Tibial nerve (tissue), 3 donors: ENCODE measurements at regions not wholly inside any gene's neighbourhood (a gene's known extent, or its start where the extent isn't known, plus 50 kb on each side); places are given as distances from the start of the nearest gene placed in this dataset.

Experiments used
- POLR2A ChIP-seq, 2 donors: fragments of 450-650 bp; IDR thresholded peaks; one replicate each; pipeline ENCODE4 v1.6.1; 2017; ENCODE audit warnings: antibody characterized with exemption in 2 of 2, mild to moderate bottlenecking in 2 of 2, moderate library complexity in 2 of 2
- TF ChIP-seq, protein P1 (sequence below), 5 experiments: fragments of 200-600 bp in 3 of 5; fragments of 450-650 bp in 2 of 5; sonication (generic) in 3 of 5; IDR thresholded peaks; one replicate each; pipeline ENCODE4 v1.5.1; 2016 to 2019; ENCODE audit warnings: antibody characterized with exemption in 5 of 5, mild to moderate bottlenecking in 3 of 5, moderate library complexity in 2 of 5

DNA sequence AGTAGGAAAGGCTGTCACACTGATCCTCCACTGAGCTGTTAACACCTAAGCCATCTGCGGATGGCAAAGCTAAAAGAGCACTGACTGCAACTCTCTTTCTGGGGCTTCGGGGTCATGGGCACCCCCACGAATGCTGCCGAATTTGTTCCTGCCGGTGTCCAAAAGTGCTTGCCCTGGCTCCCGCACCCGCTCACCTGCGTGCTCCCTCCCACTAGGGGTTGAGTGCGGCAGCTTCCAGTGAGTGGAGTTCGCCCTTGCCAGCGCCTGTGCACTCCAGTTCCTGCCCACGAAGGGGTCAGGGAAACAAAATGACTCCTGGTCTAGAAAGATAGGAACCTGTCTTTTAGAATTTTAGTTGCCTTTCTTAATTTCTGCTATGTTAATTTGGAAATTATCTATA lies 78.7 kb downstream of the IFI44 start:
- TF ChIP-seq, protein P1, sequence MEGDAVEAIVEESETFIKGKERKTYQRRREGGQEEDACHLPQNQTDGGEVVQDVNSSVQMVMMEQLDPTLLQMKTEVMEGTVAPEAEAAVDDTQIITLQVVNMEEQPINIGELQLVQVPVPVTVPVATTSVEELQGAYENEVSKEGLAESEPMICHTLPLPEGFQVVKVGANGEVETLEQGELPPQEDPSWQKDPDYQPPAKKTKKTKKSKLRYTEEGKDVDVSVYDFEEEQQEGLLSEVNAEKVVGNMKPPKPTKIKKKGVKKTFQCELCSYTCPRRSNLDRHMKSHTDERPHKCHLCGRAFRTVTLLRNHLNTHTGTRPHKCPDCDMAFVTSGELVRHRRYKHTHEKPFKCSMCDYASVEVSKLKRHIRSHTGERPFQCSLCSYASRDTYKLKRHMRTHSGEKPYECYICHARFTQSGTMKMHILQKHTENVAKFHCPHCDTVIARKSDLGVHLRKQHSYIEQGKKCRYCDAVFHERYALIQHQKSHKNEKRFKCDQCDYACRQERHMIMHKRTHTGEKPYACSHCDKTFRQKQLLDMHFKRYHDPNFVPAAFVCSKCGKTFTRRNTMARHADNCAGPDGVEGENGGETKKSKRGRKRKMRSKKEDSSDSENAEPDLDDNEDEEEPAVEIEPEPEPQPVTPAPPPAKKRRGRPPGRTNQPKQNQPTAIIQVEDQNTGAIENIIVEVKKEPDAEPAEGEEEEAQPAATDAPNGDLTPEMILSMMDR (IDR thresholded peaks at IDR 0.05) = no peak
- no peak for TF ChIP-seq POLR2A (IDR thresholded peaks at IDR 0.05)
